Neural progenitor cell (in vitro differentiated cells): ENCODE measurements at regions not wholly inside any gene's neighbourhood (a gene's known extent, or its start where the extent isn't known, plus 50 kb on each side); places are given as distances from the start of the nearest gene placed in this dataset.

Experiments used
- CTCF ChIP-seq: fragments of 200-600 bp; sonication (generic); IDR thresholded peaks from 2 replicates; pipeline ENCODE4 v1.5.1; 2017; ENCODE audit warnings: antibody characterized with exemption, mild to moderate bottlenecking
- EZH2 ChIP-seq: fragments of 200-600 bp; sonication (generic); IDR thresholded peaks from 2 replicates; pipeline ENCODE4 v1.6.1; 2017; ENCODE audit warnings: antibody characterized with exemption, mild to moderate bottlenecking, moderate library complexity
- EZH2phosphoT487 ChIP-seq: fragments of 200-600 bp; sonication (generic); IDR thresholded peaks from 2 replicates; pipeline ENCODE4 v1.6.1; 2017; ENCODE audit warnings: antibody characterized with exemption

DNA sequence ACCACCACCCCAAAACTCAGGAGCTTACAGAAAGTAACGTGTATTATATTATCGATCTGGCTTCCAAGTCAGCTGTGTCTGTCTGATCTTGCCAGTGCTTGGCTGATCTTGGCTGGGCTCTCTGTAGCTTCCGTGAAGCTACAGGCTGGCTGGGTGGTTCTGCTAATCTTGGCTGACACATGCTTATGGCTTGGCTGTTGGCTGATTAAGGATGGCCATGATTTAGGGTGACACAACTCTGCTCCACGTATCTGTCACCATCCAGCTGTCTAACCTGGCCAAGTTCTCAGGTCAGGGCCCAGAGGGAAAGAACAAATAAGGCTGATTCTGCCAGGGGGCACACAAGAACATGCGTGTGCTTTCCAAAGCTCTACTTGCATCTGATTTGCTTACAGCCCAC, 64.7 kb upstream of the PRL start:
- TF ChIP-seq CTCF, result no peak
- no peak for TF ChIP-seq EZH2
- no peak for TF ChIP-seq EZH2phosphoT487
